HEK293T (cell line): ENCODE measurements at regions not wholly inside any gene's neighbourhood (a gene's known extent, or its start where the extent isn't known, plus 50 kb on each side); places are given as distances from the start of the nearest gene placed in this dataset.
"Not testable (repeated sequence)": the region's sequence is repeated elsewhere in the genome, so short reads cannot be mapped to it uniquely, and the experiment has no call there.

ENCODE experiments used
- BHLHE40 ChIP-seq: fragments of 450-650 bp; IDR thresholded peaks from 2 replicates; pipeline ENCODE4 v1.6.1; 2016; ENCODE audit warnings: mild to moderate bottlenecking, moderate library complexity, borderline replicate concordance
- ELF4 ChIP-seq: fragments of 450-650 bp; IDR thresholded peaks from 2 replicates; pipeline ENCODE4 v1.6.1; 2017; ENCODE audit warnings: antibody characterized with exemption
- FOXA1 ChIP-seq: fragments of 450-650 bp; IDR thresholded peaks from 2 replicates; pipeline ENCODE4 v1.6.1; 2016; ENCODE audit warnings: mild to moderate bottlenecking
- FOXM1 ChIP-seq: fragments of 450-650 bp; IDR thresholded peaks from 2 replicates; pipeline ENCODE4 v1.6.1; 2017; ENCODE audit warnings: mild to moderate bottlenecking, borderline replicate concordance
- NFRKB ChIP-seq: fragments of 450-650 bp; IDR thresholded peaks from 2 replicates; pipeline ENCODE4 v1.6.1; 2016; ENCODE audit warnings: mild to moderate bottlenecking, moderate library complexity
- SP1 ChIP-seq: fragments of 450-650 bp; IDR thresholded peaks from 2 replicates; pipeline ENCODE4 v1.6.1; 2017
- TARDBP ChIP-seq: fragments of 450-650 bp; IDR thresholded peaks from 2 replicates; pipeline ENCODE4 v1.6.1; 2016
- ZNF384 ChIP-seq: fragments of 450-650 bp; IDR thresholded peaks from 2 replicates; pipeline ENCODE4 v1.6.1; 2016

DNA sequence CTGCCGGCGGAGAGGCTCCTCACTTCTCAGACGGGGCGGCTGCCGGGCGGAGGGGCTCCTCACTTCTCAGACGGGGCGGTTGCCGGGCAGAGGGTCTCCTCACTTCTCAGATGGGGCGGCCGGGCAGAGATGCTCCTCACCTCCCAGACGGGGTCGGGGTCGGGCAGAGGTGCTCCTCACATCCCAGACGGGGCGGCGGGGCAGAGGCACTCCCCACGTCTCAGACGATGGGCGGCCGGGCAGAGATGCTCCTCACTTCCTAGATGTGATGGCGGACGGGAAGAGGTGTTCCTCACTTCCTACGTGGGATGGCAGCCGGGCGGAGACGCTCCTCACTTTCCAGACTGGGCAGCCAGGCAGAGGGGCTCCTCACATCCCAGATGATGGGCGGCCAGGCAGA, 126.5 kb upstream of the PTPRG start:
- not testable (repeated sequence) for TF ChIP-seq SP1, ZNF384, NFRKB, ELF4, FOXA1, TARDBP, BHLHE40, FOXM1
